ENCODE measurements at regions not wholly inside any gene's neighbourhood (a gene's known extent, or its start where the extent isn't known, plus 50 kb on each side); places are given as distances from the start of the nearest gene placed in this dataset.

- H3K4me3 ChIP-seq (replicated peaks; ENCODE audit: insufficient read depth, low read length) = no peak overlapping the region
- peak; percentile 25 to 58 for DNase-seq (ENCODE audit: low read depth in 1 of 2, low spot score in 1 of 2)
- H3K27ac ChIP-seq (replicated peaks) = peak overlapping the region; percentile 15
- no peak for TF ChIP-seq REST (IDR thresholded peaks at IDR 0.05; ENCODE audit: insufficient replicate concordance, low read depth)
- TF ChIP-seq POLR2AphosphoS5 (IDR thresholded peaks at IDR 0.05; ENCODE audit: low read depth) = 0 out of 2 replicates have a peak, but pooled peaks have one; percentile 13
- TF ChIP-seq CTCF (IDR thresholded peaks at IDR 0.05; ENCODE audit: insufficient read depth, low read length) = no peak
- no peak; the same call in 1 of the 2 replicates for TF ChIP-seq GABPA (IDR thresholded peaks at IDR 0.05; ENCODE audit: low read depth)
- peak; percentile 96 for TF ChIP-seq SPI1 (IDR thresholded peaks at IDR 0.05; ENCODE audit: borderline replicate concordance, low read depth)
- no peaks in the 10 kb centered on the region for H3K27me3 ChIP-seq (ENCODE audit: insufficient read depth, poor library complexity, severe bottlenecking)
Observed at GRCh38 chr12:40502322-40502721, 189.9 kb upstream of the CNTN1 start.

GRCh38 chr12:40505327-40505726 is 186.9 kb upstream of the CNTN1 start:
- no peak for TF ChIP-seq REST (IDR thresholded peaks at IDR 0.05; ENCODE audit: insufficient replicate concordance, low read depth)
- TF ChIP-seq POLR2AphosphoS5 (IDR thresholded peaks at IDR 0.05; ENCODE audit: low read depth) = no peak
- no peak for TF ChIP-seq SPI1 (IDR thresholded peaks at IDR 0.05; ENCODE audit: borderline replicate concordance, low read depth)
- no peak for TF ChIP-seq CTCF (IDR thresholded peaks at IDR 0.05; ENCODE audit: insufficient read depth, low read length)
- no peak for TF ChIP-seq GABPA (IDR thresholded peaks at IDR 0.05; ENCODE audit: low read depth)
- DNase-seq (ENCODE audit: low read depth in 1 of 2, low spot score in 1 of 2) = no peak
- Histone ChIP-seq H3K4me3 (replicated peaks; ENCODE audit: insufficient read depth, low read length) (no peak overlapping the region), H3K27ac (replicated peaks) (no peak overlapping the region), H3K27me3 (ENCODE audit: insufficient read depth, poor library complexity, severe bottlenecking) (no peaks in the 10 kb centered on the region)

- no peak for DNase-seq (ENCODE audit: low read depth in 1 of 2, low spot score in 1 of 2)
- TF ChIP-seq GABPA (IDR thresholded peaks at IDR 0.05; ENCODE audit: low read depth) (no peak), CTCF (IDR thresholded peaks at IDR 0.05; ENCODE audit: insufficient read depth, low read length) (no peak), SPI1 (IDR thresholded peaks at IDR 0.05; ENCODE audit: borderline replicate concordance, low read depth) (no peak), REST (IDR thresholded peaks at IDR 0.05; ENCODE audit: insufficient replicate concordance, low read depth) (no peak), POLR2AphosphoS5 (IDR thresholded peaks at IDR 0.05; ENCODE audit: low read depth) (no peak)
- no peak overlapping the region for H3K27ac ChIP-seq (replicated peaks)
- H3K4me3 ChIP-seq (replicated peaks; ENCODE audit: insufficient read depth, low read length) = no peak overlapping the region
- no peaks in the 10 kb centered on the region for H3K27me3 ChIP-seq (ENCODE audit: insufficient read depth, poor library complexity, severe bottlenecking)
Observed at GRCh38 chr12:40508421-40508820, 183.8 kb upstream of the CNTN1 start.

Measured in HL-60 (cell line).